K562 (cell line): ENCODE measurements at regions not wholly inside any gene's neighbourhood (a gene's known extent, or its start where the extent isn't known, plus 50 kb on each side); places are given as distances from the start of the nearest gene placed in this dataset.

Experiments
- ATAC-seq: fragments of 200-7000 bp; cut with Tn5 transposase; 3 replicates; pipeline ENCODE4 v1.9.1; 2020; ENCODE audit warnings: moderate library complexity
- BruUV-seq: library from RNA; stranded (reverse); fragments of 400-500 nt; replicated peaks from 2 replicates; lab custom pipeline; 2021; lab: Mats Ljungman, UMichigan
- CTCF ChIA-PET: fragments of 300-600 bp; formaldehyde crosslinking; extraction: SDS; loops from one replicate; lab custom pipeline; 2021; ENCODE audit warnings: low intra/inter-chr PET ratio; lab: Yijun Ruan, JAX
- POLR2A ChIA-PET: fragments of 300-600, 350-650 bp; sonication (Branson Sonifier 250); formaldehyde crosslinking; extraction: SDS; loops from one replicate; lab custom pipeline; 2021; ENCODE audit warnings: antibody characterized with exemption, inconsistent platforms; lab: Yijun Ruan, JAX
- DNase-seq, 4 experiments: peaks; one replicate each; pipeline versions ENCODE4 v3.0.0 to v3.0.0-alpha.2; 2011 to 2018; ENCODE audit warnings: low spot score in 3 of 4, mixed read lengths in 3 of 4; ENCODE audit errors: extremely low read depth in 1 of 4
- FAIRE-seq: peaks from 2 replicates; lab custom pipeline; 2011; peaks lifted over from hg19 to GRCh38; lab: Jason Lieb, UNC
- H2AFZ ChIP-seq: 2 replicates; pipeline ENCODE4 v1.6.0; 2011; ENCODE audit warnings: low read depth, low read length, control low read depth, inconsistent platforms
- H3K27ac ChIP-seq: fragments of 200-600 bp; 3 replicates; pipeline ENCODE4 v1.8.0; 2011; ENCODE audit warnings: low read depth, mild to moderate bottlenecking, control low read depth, inconsistent platforms, low read length, moderate library complexity, mixed read lengths; ENCODE audit errors: extremely low read depth
- H3K27me3 ChIP-seq, 2 experiments: fragments of 300-600 bp in 1 of 2; 2 replicates in 1 of 2; 3 replicates in 1 of 2; pipeline versions ENCODE4 v1.6.0 to v1.8.0; 2011; ENCODE audit warnings: inconsistent platforms in 2 of 2, low read length in 2 of 2, mild to moderate bottlenecking in 1 of 2, mixed read lengths in 1 of 2, moderate library complexity in 1 of 2; ENCODE audit not compliant: control insufficient read depth in 2 of 2, insufficient read depth in 2 of 2
- H3K36me3 ChIP-seq: fragments of 300-600 bp; 3 replicates; pipeline ENCODE4 v1.8.0; 2011; ENCODE audit warnings: mild to moderate bottlenecking, low read length, inconsistent platforms; ENCODE audit not compliant: control insufficient read depth, insufficient read depth
- H3K4me1 ChIP-seq, 2 experiments: fragments of 200-600 bp in 1 of 2; replicated peaks in 1 of 2; 2 replicates in 1 of 2; 3 replicates in 1 of 2; pipeline versions ENCODE4 v1.5.1 to v1.8.0; 2011; ENCODE audit warnings: inconsistent platforms in 2 of 2, low read length in 2 of 2, mild to moderate bottlenecking in 1 of 2, mixed read lengths in 1 of 2, moderate library complexity in 1 of 2; ENCODE audit not compliant: control insufficient read depth in 2 of 2, insufficient read depth in 2 of 2
- H3K4me2 ChIP-seq: 2 replicates; pipeline ENCODE4 v1.6.1; 2011; ENCODE audit warnings: low read length, control low read depth, inconsistent platforms, mixed read lengths; ENCODE audit not compliant: insufficient read depth
- H3K4me3 ChIP-seq: fragments of 200-600 bp; sonication (generic), shearing (Covaris generic); 2 replicates; pipeline ENCODE4 v1.5.1; 2016; ENCODE audit warnings: control low read depth, inconsistent platforms
- H3K79me2 ChIP-seq: fragments of 200-600 bp; 3 replicates; pipeline ENCODE4 v1.8.0; 2011; ENCODE audit warnings: low read length, inconsistent platforms; ENCODE audit not compliant: control insufficient read depth, insufficient read depth
- H3K9ac ChIP-seq, 2 experiments: 2 replicates each; pipeline versions ENCODE4 v1.6.0 to v1.6.1; 2011; ENCODE audit warnings: low read depth in 2 of 2, low read length in 2 of 2, control low read depth in 1 of 2, inconsistent platforms in 1 of 2, mild to moderate bottlenecking in 1 of 2, mixed read lengths in 1 of 2; ENCODE audit not compliant: insufficient read depth in 1 of 2
- H3K9me1 ChIP-seq: one replicate; pipeline ENCODE4 v1.6.0; 2011; ENCODE audit warnings: inconsistent platforms, mild to moderate bottlenecking, low read length, moderate library complexity; ENCODE audit not compliant: control insufficient read depth, insufficient read depth
- H3K9me3 ChIP-seq: replicated peaks from 2 replicates; pipeline ENCODE4 v1.5.1; 2011; ENCODE audit warnings: low read depth, low read length, inconsistent platforms; ENCODE audit not compliant: control insufficient read depth, insufficient read depth
- H4K20me1 ChIP-seq: replicated peaks from 2 replicates; pipeline ENCODE4 v1.6.1; 2011; ENCODE audit warnings: low read length, inconsistent platforms, mixed read lengths; ENCODE audit not compliant: control insufficient read depth, insufficient read depth
- BDP1 ChIP-seq: IDR thresholded peaks from 3 replicates; pipeline ENCODE4 v1.6.1; 2011; ENCODE audit not compliant: insufficient read length, insufficient read depth
- CEBPG ChIP-seq, 3 experiments: fragments of 200-800 bp in 1 of 3; sonication (Bioruptor generic) in 1 of 3; sonication (generic) in 1 of 3; formaldehyde crosslinking in 1 of 3; IDR thresholded peaks in 2 of 3; conservative IDR thresholded peaks in 1 of 3; 2 replicates each; pipeline versions ENCODE4 v1.6.1 to v1.8.0; 2016 to 2022; ENCODE audit warnings: missing compliant biosample characterization in 2 of 3, missing genetic modification characterization in 2 of 3, mild to moderate bottlenecking in 1 of 3, missing genetic modification reagents in 1 of 3
- GABPB1 ChIP-seq: sonication (generic); formaldehyde crosslinking; IDR thresholded peaks from 2 replicates; pipeline ENCODE4 v1.8.0; 2022; ENCODE audit warnings: mild to moderate bottlenecking, missing genetic modification reagents
- HMG20B ChIP-seq: fragments of 250-450 bp; sonication (Bioruptor Pico); IDR thresholded peaks from 2 replicates; pipeline ENCODE4 v1.5.0; 2021; ENCODE audit warnings: mild to moderate bottlenecking
- PCBP2 ChIP-seq: fragments of 200-400 bp; formaldehyde crosslinking; IDR thresholded peaks from 2 replicates; pipeline ENCODE4 v1.6.1; 2018; ENCODE audit warnings: low read length, low read depth, mild to moderate bottlenecking, moderate library complexity; ENCODE audit not compliant: poor library complexity, severe bottlenecking
- POU5F1 ChIP-seq: fragments of 150-350 bp; IDR thresholded peaks from 2 replicates; pipeline ENCODE4 v1.6.1; 2014; ENCODE audit warnings: borderline replicate concordance, low read length, low read depth, mild to moderate bottlenecking; ENCODE audit not compliant: partially characterized antibody
- ZBTB8A ChIP-seq: fragments of 450-650 bp; IDR thresholded peaks from 2 replicates; pipeline ENCODE4 v1.6.1; 2018; ENCODE audit warnings: mild to moderate bottlenecking, moderate library complexity; ENCODE audit not compliant: partially characterized antibody
- ZNF253 ChIP-seq: fragments of 250-450 bp; sonication (Bioruptor Pico); conservative IDR thresholded peaks from 2 replicates; pipeline ENCODE4 v1.6.1; 2021; ENCODE audit warnings: mild to moderate bottlenecking
- ZNF76 ChIP-seq: fragments of 250-450 bp; sonication (Bioruptor Pico); IDR thresholded peaks from 2 replicates; pipeline ENCODE4 v1.4.0; 2020; ENCODE audit warnings: mild to moderate bottlenecking, moderate library complexity, borderline replicate concordance
- WGBS: fragments of 100-300 bp; shearing (Covaris generic); methylation state at CpG from one replicate; pipeline ENCODE4 v1.1.6; 2016; ENCODE audit warnings: low coverage, mixed read lengths; ENCODE audit not compliant: insufficient coverage; ENCODE audit errors: missing lambda C conversion rate; 5-methylcytosine and 5-hydroxymethylcytosine counted together
- in situ Hi-C: fragments of 300-500 bp; cut with MboI; formaldehyde crosslinking; loops from 4 replicates; pipeline ENCODE4 v1.15.0; 2018; ENCODE audit warnings: inconsistent platforms, mixed read lengths
- intact Hi-C: fragments of 100-400 bp; cut with micrococcal nuclease; formaldehyde crosslinking; loops from 2 replicates; pipeline ENCODE4 v1.14.2; 2022
- TF ChIP-seq, protein P1 (sequence below): fragments of 250-450 bp; sonication (Bioruptor Pico); IDR thresholded peaks from 2 replicates; pipeline ENCODE4 v1.8.0; 2022; ENCODE audit warnings: inconsistent platforms, mild to moderate bottlenecking, moderate library complexity, borderline replicate concordance

DNA sequence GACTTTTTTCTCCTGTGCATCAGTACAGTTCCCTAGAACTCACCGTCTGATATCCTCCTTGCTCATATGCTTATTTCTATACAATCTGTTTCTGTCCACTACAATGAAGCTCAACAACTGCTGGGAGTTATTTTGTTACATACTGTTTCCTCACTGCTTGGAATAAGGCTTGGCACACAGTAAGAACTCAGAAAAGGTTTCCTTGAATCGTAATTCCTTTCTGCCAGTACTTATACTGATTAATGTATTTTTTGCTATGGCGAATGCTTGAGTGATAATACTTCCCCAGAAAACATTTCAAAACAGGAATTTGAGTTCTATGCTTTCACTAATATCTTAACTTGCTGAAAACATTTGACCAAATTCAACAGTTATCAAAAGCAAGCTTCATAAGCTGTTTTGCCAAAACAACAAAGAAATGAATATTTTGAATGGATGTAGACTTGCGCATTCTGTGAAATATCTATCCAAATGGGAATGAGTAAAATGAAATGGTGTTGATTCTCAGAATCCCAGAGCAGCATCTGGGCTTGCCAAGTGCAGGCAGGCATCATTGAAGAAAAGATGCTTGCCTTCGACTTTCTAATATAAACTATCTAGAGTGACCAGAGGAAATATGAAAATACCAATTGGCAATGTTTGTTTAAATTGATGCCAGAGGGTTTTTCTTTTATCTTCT is 286.3 kb downstream of the RAP2B start:
- H3K27me3 ChIP-seq, result no peaks in the 10 kb centered on the region
- no peaks in the 10 kb centered on the region for H3K9me3 ChIP-seq
- H3K9ac ChIP-seq, result no peak overlapping the region
- H2AFZ ChIP-seq, result peak overlapping the region; percentile 61; the same call in 1 of the 2 replicates
- no peak overlapping the region for H3K4me3 ChIP-seq
- ChIA-PET CTCF (no interaction called here), POLR2A (no interaction called here)
- DNase-seq (no peak), ATAC-seq (no peak), FAIRE-seq (no peak)
- no peaks in the 10 kb centered on the region; a peak in 1 of 5 replicates for H3K4me1 ChIP-seq
- no TSS peak for BruUV-seq
- in situ Hi-C loops, result no loop called here
- H3K4me2 ChIP-seq, result no peak overlapping the region
- H3K36me3 ChIP-seq, result no peaks in the 10 kb centered on the region
- no peaks in the 10 kb centered on the region for H3K79me2 ChIP-seq
- TF ChIP-seq, protein P1, sequence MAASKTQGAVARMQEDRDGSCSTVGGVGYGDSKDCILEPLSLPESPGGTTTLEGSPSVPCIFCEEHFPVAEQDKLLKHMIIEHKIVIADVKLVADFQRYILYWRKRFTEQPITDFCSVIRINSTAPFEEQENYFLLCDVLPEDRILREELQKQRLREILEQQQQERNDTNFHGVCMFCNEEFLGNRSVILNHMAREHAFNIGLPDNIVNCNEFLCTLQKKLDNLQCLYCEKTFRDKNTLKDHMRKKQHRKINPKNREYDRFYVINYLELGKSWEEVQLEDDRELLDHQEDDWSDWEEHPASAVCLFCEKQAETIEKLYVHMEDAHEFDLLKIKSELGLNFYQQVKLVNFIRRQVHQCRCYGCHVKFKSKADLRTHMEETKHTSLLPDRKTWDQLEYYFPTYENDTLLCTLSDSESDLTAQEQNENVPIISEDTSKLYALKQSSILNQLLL (CRISPR knock-in tag), result no peak
- TF ChIP-seq PCBP2 (no peak), ZNF76 (CRISPR knock-in tag) (no peak), POU5F1 (no peak), ZBTB8A (no peak), GABPB1 (no peak), ZNF253 (CRISPR knock-in tag) (no peak), BDP1 (no peak), CEBPG (CRISPR knock-in tag; IDR thresholded peaks at IDR 0.05) (no peak), CEBPG (tag; conservative IDR thresholded peaks at IDR 0.05 in 1 of 2, IDR thresholded peaks at IDR 0.05 in 1 of 2) (no peak), HMG20B (CRISPR knock-in tag) (no peak)
- 16% methylated on average over 5 of the region's 5 CpGs for whole genome bisulfite sequencing
- no peaks in the 10 kb centered on the region for H4K20me1 ChIP-seq
- H3K9me1 ChIP-seq, result no peaks in the 10 kb centered on the region
- no peak overlapping the region for H3K27ac ChIP-seq
- intact Hi-C loops, result loop anchor here (10.0 kb wide), 1 partner anchor 147 kb away; no protein-coding TSS in a partner anchor
